ENCODE measurements at regions not wholly inside any gene's neighbourhood (a gene's known extent, or its start where the extent isn't known, plus 50 kb on each side); places are given as distances from the start of the nearest gene placed in this dataset.
"Not testable (repeated sequence)": the region's sequence is repeated elsewhere in the genome, so short reads cannot be mapped to it uniquely, and the experiment has no call there.

DNA sequence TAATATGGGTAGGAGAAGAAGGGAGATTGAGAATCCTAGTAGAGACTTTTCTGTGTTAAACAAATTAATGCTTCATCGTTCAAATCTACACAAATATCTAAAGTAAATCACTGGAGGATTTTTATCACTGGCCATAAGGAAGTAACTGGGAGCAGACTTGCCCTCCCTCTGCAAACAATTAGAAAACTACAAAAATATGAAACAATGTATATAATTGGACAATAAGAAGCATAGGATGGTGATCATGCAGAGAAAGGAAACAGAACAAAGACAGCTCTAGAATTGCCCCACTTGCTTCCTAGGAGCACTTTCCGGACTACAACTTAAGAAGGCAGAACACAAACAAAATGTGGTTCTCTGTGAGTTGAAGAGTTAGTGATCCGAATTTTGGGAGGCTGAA lies 452.7 kb upstream of the KLHL29 start:
- DNase-seq = no peak

DNA sequence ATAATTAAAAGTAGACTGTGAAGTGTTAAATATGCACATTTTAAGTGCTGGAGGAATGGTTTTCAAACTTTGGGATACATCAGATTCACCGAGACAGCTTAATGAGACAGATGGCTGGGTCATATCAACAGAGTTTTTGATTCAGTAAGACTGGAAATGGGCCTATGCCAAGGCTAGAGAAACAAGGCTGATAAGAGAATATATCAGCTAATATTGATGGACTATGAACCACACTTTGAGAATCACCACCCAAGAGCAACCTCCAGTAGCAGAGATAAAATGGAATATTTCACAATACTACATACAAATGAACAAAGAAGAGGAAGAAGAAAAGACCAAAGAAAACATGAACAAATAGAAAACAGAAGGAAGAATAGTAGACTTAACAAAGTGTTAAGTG lies 450.2 kb upstream of the KLHL29 start:
- no peak for DNase-seq

- no peak for DNase-seq
These were observed 442.5 kb upstream of the KLHL29 start for GRCh38 chr2:22942441-22942840.

- DNase-seq = no peak
These were observed 440.8 kb upstream of the KLHL29 start for GRCh38 chr2:22944143-22944542.

DNA sequence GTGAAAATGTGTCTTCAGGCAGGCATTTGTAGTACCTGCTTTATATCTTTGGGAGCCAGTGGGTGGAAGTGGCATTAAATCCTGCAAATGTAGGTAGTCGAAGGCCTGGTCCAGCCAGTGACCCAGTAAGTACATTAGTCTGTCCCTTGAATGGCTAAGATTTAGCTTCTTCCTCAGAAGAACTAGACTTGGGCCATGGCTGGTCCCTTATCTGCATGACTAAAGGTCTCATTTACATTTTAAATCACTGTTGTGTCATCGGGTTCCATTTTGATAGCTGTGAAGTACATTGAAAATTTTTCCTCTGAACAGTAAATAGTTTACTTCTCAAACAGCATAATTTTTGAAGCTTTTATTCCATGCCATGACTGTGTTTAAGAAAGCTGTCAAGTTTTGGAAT lies 438.4 kb upstream of the KLHL29 start:
- DNase-seq = no peak

GRCh38 chr2:22947741-22948140 lies 437.2 kb upstream of the KLHL29 start:
- DNase-seq = no peak

- no peak for DNase-seq
These were observed 434.5 kb upstream of the KLHL29 start for GRCh38 chr2:22950431-22950830.

DNA sequence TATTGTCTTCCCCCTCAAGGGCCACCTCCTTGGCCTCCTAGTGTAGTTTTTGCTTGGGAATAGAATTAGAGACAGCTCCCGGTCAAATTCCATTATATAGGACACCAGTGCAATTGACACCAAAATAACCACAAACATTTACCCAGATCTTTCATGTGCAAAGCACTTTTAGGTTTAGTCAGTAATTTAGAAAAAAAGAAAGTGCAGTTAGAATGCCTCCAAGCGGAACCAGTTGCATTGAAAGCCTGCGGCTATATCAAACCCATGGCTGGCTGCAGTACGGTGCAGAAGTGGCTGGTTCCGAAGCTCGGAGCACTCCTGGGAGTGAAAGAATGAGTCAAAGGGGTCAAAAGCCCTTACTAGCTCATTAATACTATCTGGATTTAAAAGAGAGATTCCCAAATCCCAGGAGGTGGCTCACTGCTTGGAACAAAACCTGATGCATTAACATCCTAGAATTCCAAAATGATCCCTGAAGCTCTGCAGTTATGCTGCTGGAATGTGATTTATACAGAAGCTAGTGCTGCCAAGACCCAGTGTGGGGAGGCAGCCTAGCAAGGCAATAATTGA lies 432.2 kb upstream of the KLHL29 start:
- no peak for DNase-seq

- no peak for DNase-seq
These were observed 427.5 kb upstream of the KLHL29 start for GRCh38 chr2:22957446-22957845.

DNA sequence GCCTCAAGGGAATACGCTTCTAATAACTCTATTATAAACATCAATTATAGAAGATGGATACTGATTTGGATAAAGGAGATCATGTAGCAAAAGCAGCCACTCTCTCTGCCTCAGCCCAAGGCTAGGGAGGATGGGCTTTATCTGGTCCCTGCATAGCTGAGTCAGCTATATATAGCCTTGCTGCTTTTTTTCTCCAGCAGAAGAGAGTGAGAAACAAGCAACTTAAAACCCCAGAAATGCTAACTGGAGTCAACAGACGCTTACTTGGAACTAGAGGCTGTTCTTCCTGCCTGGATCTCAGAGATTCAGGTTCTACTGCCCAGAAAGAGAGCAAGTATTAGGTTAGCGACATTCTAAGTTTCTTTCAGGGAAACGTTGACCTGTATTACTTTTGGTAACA lies 426.7 kb upstream of the KLHL29 start:
- no peak for DNase-seq

- DNase-seq = no peak
These were observed 417.2 kb upstream of the KLHL29 start for GRCh38 chr2:22967756-22968155.

GRCh38 chr2:22970284-22970975 lies 414.5 kb upstream of the KLHL29 start:
- no peak for DNase-seq

- no peak for DNase-seq
These were observed 414.0 kb upstream of the KLHL29 start for GRCh38 chr2:22970991-22971390.

GRCh38 chr2:22981785-22982184 lies 403.2 kb upstream of the KLHL29 start:
- DNase-seq = no peak

DNA sequence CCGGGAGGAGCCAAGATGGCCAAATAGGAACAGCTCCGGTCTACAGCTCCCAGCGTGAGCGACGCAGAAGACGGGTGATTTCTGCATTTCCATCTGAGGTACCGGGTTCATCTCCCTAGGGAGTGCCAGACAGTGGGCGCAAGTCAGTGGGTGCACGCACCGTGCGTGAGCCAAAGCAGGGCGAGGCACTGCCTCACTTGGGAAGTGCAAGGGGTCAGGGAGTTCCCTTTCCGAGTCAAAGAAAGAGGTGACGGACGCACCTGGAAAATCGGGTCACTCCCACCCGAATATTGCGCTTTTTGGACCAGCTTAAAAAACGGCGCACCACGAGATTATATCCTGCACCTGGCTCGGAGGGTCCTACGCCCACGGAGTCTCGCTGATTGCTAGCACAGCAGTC lies 400.8 kb upstream of the KLHL29 start:
- not testable (repeated sequence) for DNase-seq

- no peak for DNase-seq
These were observed 394.7 kb upstream of the KLHL29 start for GRCh38 chr2:22990246-22990645.

GRCh38 chr2:22991844-22992243 lies 393.1 kb upstream of the KLHL29 start:
- DNase-seq = no peak

DNA sequence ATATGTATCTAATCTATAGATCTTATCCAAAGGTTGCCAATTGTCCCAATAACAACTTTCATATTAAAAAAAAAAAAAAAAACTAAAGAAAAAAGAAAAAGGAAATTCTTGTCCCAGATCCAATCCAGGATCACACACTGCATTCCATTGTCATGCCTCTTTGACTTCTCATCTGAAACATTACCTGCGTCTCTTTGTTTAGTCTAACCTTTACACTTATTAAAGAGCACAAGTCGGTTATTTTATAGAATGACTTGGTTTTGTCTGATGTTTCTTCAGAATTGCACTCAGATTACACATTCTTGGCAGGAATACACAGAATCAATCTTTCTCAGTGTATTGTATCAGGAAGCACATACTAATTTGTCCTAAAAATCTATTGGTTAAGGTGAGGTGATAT lies 392.5 kb upstream of the KLHL29 start:
- no peak for DNase-seq

- DNase-seq = no peak
These were observed 391.7 kb upstream of the KLHL29 start for GRCh38 chr2:22993250-22993649.

DNA sequence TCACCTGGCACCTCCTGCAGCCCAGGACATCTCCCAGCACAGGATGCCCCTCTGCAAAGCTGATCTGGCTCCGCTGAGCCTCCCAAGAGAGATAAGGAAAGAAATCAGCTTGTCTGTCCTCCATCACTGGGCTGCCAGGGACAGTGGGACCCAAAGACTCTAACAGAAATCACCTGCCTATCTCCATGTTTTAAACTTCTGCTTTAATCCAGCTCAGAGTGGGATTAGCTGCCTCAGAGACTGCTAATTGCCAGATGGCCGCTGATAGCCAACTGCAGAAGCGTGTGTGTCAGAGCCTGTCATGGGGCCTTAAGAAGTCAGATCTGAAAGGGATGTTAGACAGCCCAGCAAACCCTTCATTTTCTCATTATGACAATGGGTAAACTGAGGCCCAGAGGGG lies 389.4 kb upstream of the KLHL29 start:
- no peak for DNase-seq

DNA sequence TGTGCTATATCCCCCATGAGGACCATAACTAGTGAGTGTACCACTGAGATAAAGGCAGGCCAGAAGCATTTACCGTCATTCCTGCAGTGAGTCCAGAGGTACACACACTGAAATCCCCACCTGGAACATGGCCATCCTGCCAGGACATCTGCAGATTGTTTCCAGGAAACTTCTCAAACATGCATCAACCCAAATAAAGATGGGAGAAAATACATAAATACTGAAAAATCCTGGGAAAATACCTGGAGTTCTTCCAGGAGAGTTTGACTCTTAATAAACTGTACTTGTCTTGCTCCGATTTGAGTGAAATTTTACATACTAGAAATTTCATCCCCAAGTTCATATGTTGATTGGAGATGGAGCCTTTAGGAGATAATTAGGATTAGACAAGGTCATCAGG lies 388.1 kb upstream of the KLHL29 start:
- no peak for DNase-seq

DNA sequence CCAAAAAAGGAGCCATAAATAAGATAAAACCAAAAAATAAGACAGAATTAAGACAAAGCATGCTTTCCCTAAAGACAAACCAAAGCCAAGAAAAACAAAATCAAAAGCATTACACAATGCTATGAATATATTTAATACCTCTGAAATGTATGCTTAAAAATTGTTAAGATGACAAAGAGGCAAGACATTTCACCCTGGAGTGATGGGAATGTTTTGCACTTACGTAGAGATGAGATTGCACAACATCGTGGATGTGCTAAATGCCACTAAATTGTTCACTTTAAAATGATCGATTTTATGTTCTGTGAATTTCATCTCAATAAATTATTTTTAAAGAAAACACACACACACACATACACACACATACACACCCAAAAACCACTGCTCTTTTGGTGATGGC lies 386.6 kb upstream of the KLHL29 start:
- DNase-seq = no peak

DNA sequence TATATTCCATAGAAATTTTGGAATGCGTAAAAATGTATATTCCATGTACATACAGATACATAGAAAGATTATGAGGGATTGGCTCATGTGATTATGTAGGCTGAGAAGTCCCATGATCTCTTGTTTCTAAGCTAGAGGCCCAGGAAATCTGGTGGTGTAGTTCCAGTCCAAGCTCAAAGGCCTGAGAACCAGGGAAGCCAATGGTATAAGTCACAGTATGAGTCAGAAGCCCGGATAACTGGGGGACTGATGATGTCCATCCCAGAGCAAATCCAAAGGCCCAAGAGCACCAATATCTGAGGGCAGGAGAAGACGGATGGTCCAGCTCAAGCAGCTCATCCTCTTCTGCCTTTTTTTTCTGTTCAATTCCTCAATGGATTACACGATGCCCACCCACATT lies 385.0 kb upstream of the KLHL29 start:
- no peak for DNase-seq

DNA sequence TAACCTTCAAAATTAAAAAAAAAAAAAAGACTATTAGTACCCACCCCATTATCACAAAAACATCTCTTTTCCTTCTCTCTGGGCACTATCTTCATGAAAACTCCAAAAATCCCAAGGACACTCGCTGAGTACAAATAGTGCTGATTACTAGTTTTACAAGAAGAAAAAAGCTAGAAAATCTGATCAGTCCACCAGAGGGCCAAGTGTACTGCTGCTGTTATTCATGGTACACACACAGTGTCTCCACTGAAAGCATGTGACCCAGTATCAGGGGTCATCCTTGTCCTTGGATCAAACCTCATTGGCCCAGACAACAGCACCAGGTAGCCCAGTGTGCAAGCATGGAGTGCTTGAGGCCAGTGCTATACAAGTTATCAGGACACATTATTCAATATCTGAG lies 382.7 kb upstream of the KLHL29 start:
- DNase-seq = no peak

All from nucleus accumbens (tissue), 56 donors.